A673 (cell line): ENCODE measurements at regions not wholly inside any gene's neighbourhood (a gene's known extent, or its start where the extent isn't known, plus 50 kb on each side); places are given as distances from the start of the nearest gene placed in this dataset.

ENCODE experiments used
- BruUV-seq: library from RNA; stranded (reverse); fragments of 400-500 nt; replicated peaks from 2 replicates; lab custom pipeline; 2021; lab: Mats Ljungman, UMichigan
- CTCF ChIA-PET: fragments of 300-600 bp; sonication (Branson Sonifier 250); formaldehyde crosslinking; loops from one replicate; lab custom pipeline; 2022; ENCODE audit warnings: antibody characterized with exemption; lab: Charles Lee
- POLR2A ChIA-PET: fragments of 300-600 bp; sonication (Branson Sonifier 250); formaldehyde crosslinking; loops from one replicate; lab custom pipeline; 2022; ENCODE audit warnings: antibody characterized with exemption; ENCODE audit not compliant: low non-redundant PET; lab: Charles Lee
- DNase-seq: peaks from one replicate; pipeline ENCODE4 v3.0.0-alpha.2; 2015; ENCODE audit warnings: low spot score
- H3K27ac ChIP-seq: fragments of 200-600 bp; sonication (generic); 2 replicates; pipeline ENCODE4 v1.5.1; 2016; ENCODE audit warnings: mixed run types, low read depth, mild to moderate bottlenecking, mixed read lengths, antibody characterized with exemption, low read length; ENCODE audit not compliant: poor library complexity, severe bottlenecking
- H3K27me3 ChIP-seq: fragments of 200-600 bp; sonication (generic); replicated peaks from 2 replicates; pipeline ENCODE4 v1.6.1; 2017; ENCODE audit warnings: mixed run types, low read depth, mild to moderate bottlenecking, mixed read lengths, antibody characterized with exemption, low read length; ENCODE audit not compliant: insufficient read depth, poor library complexity
- H3K36me3 ChIP-seq: fragments of 200-600 bp; sonication (generic); 2 replicates; pipeline ENCODE4 v1.6.1; 2016; ENCODE audit warnings: mixed run types, mild to moderate bottlenecking, mixed read lengths, antibody characterized with exemption, low read length; ENCODE audit not compliant: insufficient read depth, poor library complexity, severe bottlenecking
- H3K4me1 ChIP-seq: fragments of 200-600 bp; sonication (generic); 2 replicates; pipeline ENCODE4 v1.6.1; 2017; ENCODE audit warnings: mixed run types, mild to moderate bottlenecking, mixed read lengths, antibody characterized with exemption, low read length; ENCODE audit not compliant: insufficient read depth, poor library complexity, severe bottlenecking
- H3K4me3 ChIP-seq: fragments of 200-600 bp; sonication (generic); 2 replicates; pipeline ENCODE4 v1.5.1; 2016; ENCODE audit warnings: low read depth, mixed run types, mild to moderate bottlenecking, mixed read lengths, low read length; ENCODE audit not compliant: poor library complexity, severe bottlenecking
- H3K9me3 ChIP-seq: fragments of 200-600 bp; sonication (generic); 2 replicates; pipeline ENCODE4 v1.6.1; 2016; ENCODE audit warnings: mixed run types, low read depth, mild to moderate bottlenecking, mixed read lengths, antibody characterized with exemption, low read length; ENCODE audit not compliant: poor library complexity, severe bottlenecking
- CTCF ChIP-seq: fragments of 300-800, 200-600 bp; sonication (generic); conservative IDR thresholded peaks from 2 replicates; pipeline ENCODE4 v1.5.1; 2017; ENCODE audit warnings: low read depth, mild to moderate bottlenecking, antibody characterized with exemption, low read length, moderate library complexity, mixed read lengths
- EZH2 ChIP-seq: fragments of 200-600 bp; sonication (generic); IDR thresholded peaks from 2 replicates; pipeline ENCODE4 v1.6.1; 2017; ENCODE audit warnings: borderline replicate concordance, low read depth, mild to moderate bottlenecking, mixed read lengths, antibody characterized with exemption, low read length; ENCODE audit not compliant: poor library complexity, severe bottlenecking
- intact Hi-C: fragments of 100-400 bp; cut with micrococcal nuclease; formaldehyde crosslinking; loops from one replicate; pipeline ENCODE4 v1.10.0; 2022; ENCODE audit not compliant: unreplicated experiment

DNA sequence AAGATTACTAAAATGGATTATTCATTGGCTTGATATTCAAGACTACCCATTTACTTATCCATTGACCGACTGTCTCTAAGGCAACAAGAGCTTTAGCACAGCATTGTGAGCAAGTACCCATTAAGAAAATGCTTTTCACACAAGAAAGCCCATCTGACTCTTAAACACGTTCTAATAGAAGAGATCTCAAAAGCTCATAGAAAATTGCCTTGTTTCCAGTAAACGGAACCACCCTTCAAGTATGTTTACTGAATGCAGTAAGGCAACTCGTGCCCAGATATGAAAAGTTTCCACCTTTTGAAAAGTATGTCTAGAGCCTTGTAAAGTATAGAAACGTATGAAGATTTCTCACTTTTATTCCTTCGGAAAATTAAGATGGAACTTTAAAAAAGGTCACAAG is 655.3 kb upstream of the ALCAM start:
- intact Hi-C loops = no loop called here
- no peak for TF ChIP-seq CTCF
- TF ChIP-seq EZH2 = no peak
- Histone ChIP-seq H3K27ac (no peak overlapping the region), H3K4me1 (no peaks in the 10 kb centered on the region), H3K4me3 (no peak overlapping the region), H3K36me3 (no peaks in the 10 kb centered on the region), H3K27me3 (no peaks in the 10 kb centered on the region), H3K9me3 (no peaks in the 10 kb centered on the region)
- ChIA-PET POLR2A (no interaction called here), CTCF (no interaction called here)
- no TSS peak for BruUV-seq
- DNase-seq = no peak

- no peak overlapping the region for H3K27ac ChIP-seq
- TF ChIP-seq EZH2 = no peak
- TF ChIP-seq CTCF = no peak
Observed at GRCh38 chr3:104715972-104716371, 650.7 kb upstream of the ALCAM start.

GRCh38 chr3:104717828-104718196 is 648.9 kb upstream of the ALCAM start:
- TF ChIP-seq EZH2 (no peak), CTCF (no peak)
- CTCF ChIA-PET = no interaction called here
- Histone ChIP-seq H3K36me3 (no peaks in the 10 kb centered on the region), H3K9me3 (no peaks in the 10 kb centered on the region), H3K4me3 (no peak overlapping the region), H3K27ac (no peak overlapping the region), H3K4me1 (no peaks in the 10 kb centered on the region), H3K27me3 (no peaks in the 10 kb centered on the region)
- POLR2A ChIA-PET = interaction anchor here (0.6 kb wide), 1 partner anchor 11 kb away, joined by 5 read pairs; no protein-coding TSS in a partner anchor
- no TSS peak for BruUV-seq
- DNase-seq = no peak
- intact Hi-C loops = no loop called here

More at GRCh38 chr3:104715972-104716371, 650.7 kb upstream of the ALCAM start:
- Histone ChIP-seq H3K36me3 (no peaks in the 10 kb centered on the region), H3K4me1 (no peaks in the 10 kb centered on the region), H3K9me3 (no peaks in the 10 kb centered on the region), H3K27me3 (no peaks in the 10 kb centered on the region), H3K4me3 (no peak overlapping the region)
- CTCF ChIA-PET = no interaction called here
- no peak for DNase-seq
- POLR2A ChIA-PET = no interaction called here
- intact Hi-C loops = no loop called here
- no TSS peak for BruUV-seq
